Gastrocnemius medialis (tissue), 4 donors: ENCODE measurements at regions not wholly inside any gene's neighbourhood (a gene's known extent, or its start where the extent isn't known, plus 50 kb on each side); places are given as distances from the start of the nearest gene placed in this dataset.

Experiments
- ATAC-seq, 2 donors: fragments of 150-250 bp; one replicate each; pipeline ENCODE4 v1.9.1; 2016
- DNase-seq, 2 donors: peaks; one replicate each; pipeline ENCODE4 v3.0.0-alpha.2; 2019
- H3K27ac ChIP-seq, 4 donors: fragments of 200-600 bp; sonication (generic); 1 replicate in 1 of 4; 2 replicates in 3 of 4; pipeline ENCODE4 v1.5.1; 2016 to 2018; ENCODE audit warnings: mild to moderate bottlenecking in 2 of 4, moderate library complexity in 1 of 4
- H3K27me3 ChIP-seq, 3 donors: fragments of 200-600 bp; sonication (generic) in 2 of 3; 1 replicate in 1 of 3; 2 replicates in 2 of 3; pipeline versions ENCODE4 v1.5.1 to v1.6.0; 2016 to 2019; ENCODE audit warnings: mild to moderate bottlenecking in 1 of 3, moderate library complexity in 1 of 3
- H3K36me3 ChIP-seq, 2 donors: fragments of 200-600 bp; sonication (generic) in 1 of 2; one replicate each; pipeline ENCODE4 v1.5.1; 2017 to 2018
- H3K4me1 ChIP-seq, 2 donors: fragments of 200-600 bp; sonication (generic) in 1 of 2; one replicate each; pipeline ENCODE4 v1.5.1; 2016 to 2017; ENCODE audit warnings: mild to moderate bottlenecking in 2 of 2
- H3K4me3 ChIP-seq, 4 donors: fragments of 200-600 bp; sonication (generic) in 3 of 4; 1 replicate in 1 of 4; 2 replicates in 3 of 4; pipeline ENCODE4 v1.5.1; 2016 to 2019; ENCODE audit warnings: mild to moderate bottlenecking in 2 of 4
- H3K9me3 ChIP-seq, 3 donors: fragments of 200-600 bp; sonication (generic) in 2 of 3; 1 replicate in 1 of 3; 2 replicates in 2 of 3; pipeline ENCODE4 v1.5.1; 2016 to 2019
- CTCF ChIP-seq, 5 experiments: fragments of 450-650 bp in 3 of 5; fragments of 200-600 bp in 2 of 5; sonication (generic) in 2 of 5; IDR thresholded peaks in 4 of 5; conservative IDR thresholded peaks in 1 of 5; 1 replicate in 4 of 5; 2 replicates in 1 of 5; pipeline ENCODE4 v1.5.1; 2016 to 2019; ENCODE audit warnings: antibody characterized with exemption in 5 of 5, mild to moderate bottlenecking in 3 of 5, moderate library complexity in 3 of 5
- POLR2A ChIP-seq, 2 donors: fragments of 450-650 bp; IDR thresholded peaks; one replicate each; pipeline ENCODE4 v1.6.1; 2017; ENCODE audit warnings: antibody characterized with exemption in 2 of 2, mild to moderate bottlenecking in 2 of 2, moderate library complexity in 2 of 2
- in situ Hi-C, 4 donors: fragments of 200-750 bp; cut with MboI; loops; one replicate each; pipeline versions ENCODE4 v1.15.0 to v1.8.0; 2017; ENCODE audit warnings: low sequenced_read_pairs in 4 of 4
- intact Hi-C: fragments of 100-400 bp; cut with DNase I; formaldehyde crosslinking; loops from one replicate; pipeline ENCODE4 v1.15.1; 2023; ENCODE audit warnings: low total_unique reads

GRCh38 chr10:129278686-129279085, 188.4 kb upstream of the MGMT start:
- DNase-seq (no peak), ATAC-seq (no peak)
- Histone ChIP-seq H3K4me3 (no peak overlapping the region), H3K9me3 (no peaks in the 10 kb centered on the region), H3K27me3 (no peaks in the 10 kb centered on the region), H3K27ac (no peak overlapping the region), H3K4me1 (no peaks in the 10 kb centered on the region), H3K36me3 (no peaks in the 10 kb centered on the region)
- intact Hi-C loops (no loop called here), in situ Hi-C loops (no loop called here)
- TF ChIP-seq CTCF (IDR thresholded peaks at IDR 0.05 in 4 of 5, conservative IDR thresholded peaks at IDR 0.05 in 1 of 5) (no peak), POLR2A (IDR thresholded peaks at IDR 0.05) (no peak)

GRCh38 chr10:129279446-129280154, 187.4 kb upstream of the MGMT start:
- Histone ChIP-seq H3K4me1 (no peaks in the 10 kb centered on the region), H3K27me3 (no peaks in the 10 kb centered on the region), H3K36me3 (no peaks in the 10 kb centered on the region), H3K27ac (no peak overlapping the region), H3K4me3 (no peak overlapping the region), H3K9me3 (no peaks in the 10 kb centered on the region)
- no peak for ATAC-seq
- in situ Hi-C loops: no loop called here
- TF ChIP-seq POLR2A (IDR thresholded peaks at IDR 0.05): no peak
- no peak for TF ChIP-seq CTCF (IDR thresholded peaks at IDR 0.05 in 4 of 5, conservative IDR thresholded peaks at IDR 0.05 in 1 of 5)
- DNase-seq: no peak
- intact Hi-C loops: no loop called here

DNA sequence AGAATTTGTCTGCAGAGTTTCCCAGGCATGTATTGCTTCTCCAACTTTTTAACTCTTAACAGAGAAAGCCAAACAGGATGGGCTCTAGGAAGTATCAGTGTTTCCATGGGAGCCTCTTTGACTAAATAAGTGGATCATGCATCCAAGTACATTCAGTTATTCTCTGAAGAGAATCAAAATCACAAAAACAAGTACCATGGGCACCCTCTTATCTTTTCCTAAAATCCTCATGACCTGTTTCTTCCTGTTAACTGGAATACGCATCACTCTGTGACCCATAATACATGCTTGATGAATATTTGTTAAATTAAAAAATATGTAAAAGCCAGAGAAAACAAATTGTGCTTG, 186.9 kb upstream of the MGMT start:
- intact Hi-C loops: no loop called here
- no peak overlapping the region for H3K27ac ChIP-seq
- TF ChIP-seq POLR2A (IDR thresholded peaks at IDR 0.05) (no peak), CTCF (IDR thresholded peaks at IDR 0.05 in 4 of 5, conservative IDR thresholded peaks at IDR 0.05 in 1 of 5) (no peak)
- H3K4me1 ChIP-seq: no peaks in the 10 kb centered on the region
- H3K27me3 ChIP-seq: no peaks in the 10 kb centered on the region
- ATAC-seq (no peak), DNase-seq (no peak)
- no peak overlapping the region for H3K4me3 ChIP-seq
- H3K9me3 ChIP-seq: no peaks in the 10 kb centered on the region
- no peaks in the 10 kb centered on the region for H3K36me3 ChIP-seq
- in situ Hi-C loops: no loop called here

DNA sequence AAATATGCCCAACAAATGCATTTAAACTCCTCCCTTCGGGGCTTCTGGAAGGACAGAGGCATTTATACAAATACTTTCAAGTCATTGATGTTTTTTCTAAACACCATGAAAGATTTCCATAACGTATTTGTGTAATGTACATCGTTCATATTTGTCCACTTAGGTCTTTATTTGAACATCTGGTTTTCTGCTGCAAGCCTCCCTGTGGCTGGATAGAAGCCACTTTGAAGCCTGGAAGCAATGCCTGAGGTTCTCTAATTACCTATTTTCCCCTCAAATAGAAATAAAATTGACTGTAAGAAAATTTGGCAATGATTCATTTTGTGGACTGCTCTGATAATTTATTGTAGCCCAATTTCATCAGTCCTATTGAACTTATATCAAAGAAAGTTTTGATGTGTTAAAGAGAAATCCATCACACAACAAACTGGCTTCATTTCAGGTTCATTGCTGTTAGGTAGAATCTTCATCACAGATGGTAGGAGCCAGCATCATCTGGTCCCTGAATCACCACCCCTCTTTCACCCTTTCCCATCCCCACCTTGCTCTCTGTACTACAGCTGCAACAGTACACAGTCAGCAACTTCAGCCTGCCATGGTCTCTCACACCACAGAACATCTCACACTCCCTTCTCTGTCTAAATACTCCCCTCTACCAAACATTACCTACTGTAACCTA, 186.0 kb upstream of the MGMT start:
- TF ChIP-seq POLR2A (IDR thresholded peaks at IDR 0.05): no peak
- TF ChIP-seq CTCF (IDR thresholded peaks at IDR 0.05 in 4 of 5, conservative IDR thresholded peaks at IDR 0.05 in 1 of 5): no peak
- H3K27me3 ChIP-seq: no peaks in the 10 kb centered on the region
- no peaks in the 10 kb centered on the region for H3K9me3 ChIP-seq
- intact Hi-C loops (no loop called here), in situ Hi-C loops (no loop called here)
- DNase-seq: no peak
- no peak overlapping the region for H3K27ac ChIP-seq
- H3K4me1 ChIP-seq: no peaks in the 10 kb centered on the region
- no peaks in the 10 kb centered on the region for H3K36me3 ChIP-seq
- no peak for ATAC-seq
- H3K4me3 ChIP-seq: no peak overlapping the region
